Choroid plexus epithelial cell (primary cell): ENCODE measurements at regions not wholly inside any gene's neighbourhood (a gene's known extent, or its start where the extent isn't known, plus 50 kb on each side); places are given as distances from the start of the nearest gene placed in this dataset.

Source experiments
- DNase-seq: peaks from one replicate; pipeline ENCODE4 v3.0.0-alpha.2; 2010; ENCODE audit warnings: low read depth
- H3K4me3 ChIP-seq: 2 replicates; pipeline ENCODE4 v1.5.1; 2011; ENCODE audit warnings: low read depth, mild to moderate bottlenecking, control low read depth, low read length, moderate library complexity
- CTCF ChIP-seq: conservative IDR thresholded peaks from 2 replicates; pipeline ENCODE4 v1.5.1; 2011; ENCODE audit warnings: low read depth, mild to moderate bottlenecking, control low read depth, inconsistent platforms, low read length, moderate library complexity

DNA sequence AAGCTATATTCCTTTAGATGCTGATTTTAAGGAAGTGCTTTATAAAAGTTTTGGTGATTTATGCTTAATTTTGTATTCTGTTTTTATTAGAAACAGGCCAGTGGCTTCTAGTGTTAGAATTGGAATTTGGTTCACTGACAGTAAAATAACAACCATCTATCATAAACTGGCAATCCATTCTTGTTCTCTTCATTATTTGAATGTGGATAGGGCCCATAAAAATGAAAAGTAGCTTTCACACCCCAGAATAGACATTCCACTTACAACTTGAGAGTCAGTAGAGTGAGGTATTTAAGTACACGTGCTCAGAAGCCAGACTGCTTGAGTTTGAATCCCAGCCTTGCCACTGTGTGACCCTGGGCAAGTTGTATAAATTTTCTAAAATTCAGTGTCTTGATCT, 232.4 kb upstream of the CTSO start:
- no peak for DNase-seq
- TF ChIP-seq CTCF: no peak
- H3K4me3 ChIP-seq: no peak overlapping the region

GRCh38 chr4:156185514-156186055, 231.9 kb upstream of the CTSO start:
- H3K4me3 ChIP-seq: no peak overlapping the region
- TF ChIP-seq CTCF: no peak
- DNase-seq: no peak

- H3K4me3 ChIP-seq: no peak overlapping the region
- no peak for DNase-seq
- no peak for TF ChIP-seq CTCF
These were observed 228.6 kb upstream of the CTSO start for GRCh38 chr4:156182269-156182668.

DNA sequence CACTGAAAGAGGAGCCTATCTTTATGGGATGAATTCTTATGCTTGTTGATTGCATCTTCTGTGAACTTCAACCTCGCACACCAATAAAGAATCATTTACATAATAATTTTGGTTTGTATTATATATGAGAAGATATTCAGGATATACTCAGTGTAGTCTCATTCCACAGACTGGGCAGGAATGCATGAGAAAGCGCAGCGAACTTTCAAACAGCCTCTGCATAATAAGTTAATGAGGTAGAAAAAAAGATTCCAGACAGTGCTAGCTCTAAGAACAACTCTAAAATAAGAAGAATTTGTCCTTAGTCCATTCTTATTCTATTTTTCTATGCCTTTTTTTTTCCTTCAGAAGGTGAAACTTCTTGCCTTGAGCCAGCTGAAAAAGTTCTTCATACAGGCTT, 224.3 kb upstream of the CTSO start:
- no peak for TF ChIP-seq CTCF
- DNase-seq: no peak
- H3K4me3 ChIP-seq: no peak overlapping the region

DNA sequence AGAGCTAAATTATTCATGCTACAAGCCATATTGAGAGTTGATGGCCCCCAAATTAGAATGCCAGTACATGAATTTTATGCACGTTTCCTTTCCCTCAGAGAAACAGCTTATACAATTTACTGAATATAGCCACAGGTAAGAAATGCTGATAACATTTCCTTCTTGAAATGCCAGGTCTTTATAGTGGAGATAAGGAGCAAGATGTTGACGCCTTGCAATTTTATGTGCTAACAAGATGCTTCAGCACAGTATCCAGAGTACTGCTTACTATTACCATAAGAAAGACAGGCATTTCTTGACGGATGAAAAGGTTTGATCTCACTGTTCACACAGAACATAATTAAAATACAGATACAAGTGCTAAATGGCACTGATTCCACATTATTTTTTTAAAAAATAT, 223.2 kb upstream of the CTSO start:
- no peak for TF ChIP-seq CTCF
- H3K4me3 ChIP-seq: no peak overlapping the region
- no peak for DNase-seq

- no peak overlapping the region for H3K4me3 ChIP-seq
- no peak for TF ChIP-seq CTCF
- DNase-seq: no peak
These were observed 220.3 kb upstream of the CTSO start for GRCh38 chr4:156173937-156174336.

DNA sequence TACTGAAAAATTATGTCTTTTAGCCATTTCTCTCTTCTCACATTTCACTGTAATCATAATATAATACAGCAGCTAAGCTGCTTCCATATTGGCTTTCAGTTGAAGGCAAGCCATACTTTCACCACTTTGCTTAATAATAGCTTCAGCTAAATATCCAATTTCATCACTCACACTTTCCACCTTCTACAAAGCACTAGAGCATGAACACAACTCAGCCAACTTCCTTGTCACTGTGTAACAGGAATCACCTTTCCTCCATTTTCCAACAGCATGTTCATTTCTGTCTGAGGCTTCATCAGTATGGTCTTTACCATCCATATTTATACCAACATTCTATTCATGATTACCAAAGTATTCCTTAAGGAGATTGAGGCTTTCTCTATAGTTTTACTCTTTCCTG, 219.8 kb upstream of the CTSO start:
- TF ChIP-seq CTCF: no peak
- DNase-seq: no peak
- H3K4me3 ChIP-seq: no peak overlapping the region
